ENCODE measurements at regions not wholly inside any gene's neighbourhood (a gene's known extent, or its start where the extent isn't known, plus 50 kb on each side); places are given as distances from the start of the nearest gene placed in this dataset.
A peak's percentile ranks its signal among the peaks of the same experiment; 100 is the strongest.

DNA sequence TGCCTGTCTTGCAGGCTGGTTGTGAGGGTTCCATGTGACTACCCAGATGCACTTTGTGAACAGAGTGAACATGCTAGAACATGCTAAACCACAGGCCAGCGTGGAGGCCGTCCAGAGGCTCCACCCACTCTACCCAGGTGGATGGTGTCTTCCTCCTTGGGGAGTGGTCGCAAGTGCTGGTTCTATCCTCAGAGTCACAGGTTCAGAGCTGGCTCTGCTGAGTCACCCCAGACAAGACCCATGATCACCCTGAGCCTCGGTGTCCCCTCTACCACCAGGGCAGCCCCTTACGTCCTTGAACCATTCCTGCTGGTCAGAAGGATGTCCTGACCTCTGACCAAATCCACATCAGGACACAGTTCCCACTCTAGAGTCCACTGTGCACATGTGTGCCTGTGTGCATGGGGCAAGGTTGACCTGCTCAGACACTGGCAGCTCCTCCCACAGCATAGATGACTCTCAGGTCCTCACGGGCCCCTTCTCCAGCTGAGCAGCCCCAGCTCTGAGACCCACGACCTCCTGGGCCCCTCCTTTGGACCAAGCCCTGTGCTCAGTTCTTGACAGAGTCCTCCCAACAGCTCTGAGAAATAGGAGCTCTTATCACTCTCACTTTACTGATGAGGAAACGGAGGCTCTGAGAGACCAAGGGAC is 391.8 kb downstream of the MATN1 start:
- DNase-seq (ENCODE audit: low spot score), result no peak

DNA sequence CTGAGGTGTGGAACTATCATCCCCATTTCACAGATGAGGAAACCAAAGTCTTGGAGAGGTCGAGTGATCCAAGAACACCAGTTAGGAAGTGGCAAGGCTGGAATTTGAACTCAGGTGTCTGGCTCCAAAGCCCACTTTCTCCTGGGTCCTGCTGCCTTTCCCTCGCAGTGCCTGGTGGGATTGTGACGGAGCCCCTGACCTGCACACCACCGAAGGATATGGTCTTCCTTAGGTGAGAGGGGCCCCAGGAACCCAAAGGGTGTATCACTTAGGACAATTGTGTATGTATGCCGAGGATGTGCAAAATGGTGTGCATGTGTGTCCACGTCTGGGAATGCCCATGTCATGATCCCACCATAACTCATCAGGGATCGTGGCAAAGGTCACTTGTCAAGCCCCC is 392.7 kb downstream of the MATN1 start:
- DNase-seq (ENCODE audit: low spot score), result no peak

- no peak for DNase-seq (ENCODE audit: low spot score)
These were observed 393.4 kb downstream of the MATN1 start for GRCh38 chr1:30329802-30330557.

- DNase-seq (ENCODE audit: low spot score), result no peak
These were observed 394.1 kb downstream of the MATN1 start for GRCh38 chr1:30329263-30329753.

DNA sequence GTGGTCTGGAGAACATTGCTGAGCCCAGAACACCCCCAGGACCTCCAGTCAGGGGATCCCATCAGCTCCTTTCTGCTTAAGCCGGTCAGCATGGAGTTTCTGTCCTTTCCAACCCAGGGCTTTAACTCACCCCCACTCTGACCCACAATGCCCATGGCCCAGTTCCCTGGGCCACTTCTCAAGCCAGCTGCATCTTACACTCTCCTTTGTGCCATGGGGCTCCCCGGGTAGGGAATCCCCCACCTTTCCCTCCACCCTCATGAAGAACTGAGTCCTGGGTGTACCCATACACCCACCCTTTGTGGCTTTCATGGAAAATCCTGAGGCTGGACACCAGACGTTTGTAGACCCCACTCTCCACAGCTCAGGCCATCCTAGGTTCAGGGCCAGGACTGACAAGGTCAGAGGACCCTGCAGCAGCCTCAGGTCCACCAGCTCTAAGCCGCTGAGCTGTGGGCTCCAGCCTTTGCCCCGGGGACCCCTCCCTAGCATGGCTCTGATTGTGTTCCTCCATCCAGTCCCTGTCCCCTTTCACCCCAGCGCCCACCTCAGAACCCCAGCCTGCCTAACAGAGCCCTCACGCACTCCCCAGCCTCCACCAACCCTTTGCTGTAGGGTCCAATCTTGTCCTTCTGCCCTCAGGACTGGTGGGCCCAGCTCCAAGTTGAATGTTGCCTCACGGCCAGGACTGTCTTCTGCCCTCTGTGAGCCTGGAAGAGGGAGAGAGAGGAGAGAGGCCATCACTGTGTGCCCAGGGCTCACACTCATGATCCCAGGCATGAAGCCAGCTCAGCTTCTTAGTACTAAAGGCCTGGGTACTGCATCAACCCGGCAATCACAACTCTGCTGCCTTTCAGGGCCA is 394.8 kb downstream of the MATN1 start:
- no peak for DNase-seq (ENCODE audit: low spot score)

- DNase-seq (ENCODE audit: low spot score), result no peak
These were observed 395.4 kb downstream of the MATN1 start for GRCh38 chr1:30328100-30328370.

DNA sequence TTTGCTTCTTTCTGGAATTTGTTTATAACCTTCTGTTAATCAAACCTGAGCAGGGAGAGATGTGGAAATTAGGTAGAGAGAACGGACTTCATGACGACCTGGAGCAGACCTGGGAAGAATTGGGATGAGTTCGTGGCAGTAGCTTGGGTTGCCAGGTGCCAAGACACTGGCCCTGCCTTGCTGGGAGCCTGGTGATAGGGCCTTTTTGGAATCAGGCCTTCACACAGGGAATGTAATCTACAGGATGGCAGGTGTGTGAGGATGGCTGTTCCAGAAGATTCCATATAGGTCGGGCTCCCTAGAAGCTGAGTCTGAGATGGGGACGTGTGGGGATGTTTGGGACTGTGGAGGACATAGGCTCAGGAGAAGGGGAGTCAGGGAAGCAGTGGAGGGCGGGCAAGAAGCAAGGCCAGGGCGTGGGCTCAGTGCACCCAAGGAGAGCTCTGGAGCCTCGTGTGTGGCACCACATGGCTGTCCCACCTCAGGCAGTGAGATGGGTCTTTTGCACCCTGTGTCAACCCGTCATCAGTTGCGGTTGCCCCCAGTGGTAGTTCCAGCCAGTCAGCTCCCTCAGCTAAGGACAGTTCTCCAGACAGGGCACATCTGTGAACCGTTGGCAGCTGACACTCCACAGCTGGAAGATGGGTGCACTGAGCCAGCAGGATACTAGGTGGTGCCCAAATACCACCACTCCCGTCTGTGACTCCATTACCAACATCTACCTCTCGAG is 395.9 kb downstream of the MATN1 start:
- DNase-seq (ENCODE audit: low spot score), result no peak

- DNase-seq (ENCODE audit: low spot score), result no peak
These were observed 397.4 kb downstream of the MATN1 start for GRCh38 chr1:30325999-30326398.

GRCh38 chr1:30325085-30325935 is 398.1 kb downstream of the MATN1 start:
- no peak for DNase-seq (ENCODE audit: low spot score)

DNA sequence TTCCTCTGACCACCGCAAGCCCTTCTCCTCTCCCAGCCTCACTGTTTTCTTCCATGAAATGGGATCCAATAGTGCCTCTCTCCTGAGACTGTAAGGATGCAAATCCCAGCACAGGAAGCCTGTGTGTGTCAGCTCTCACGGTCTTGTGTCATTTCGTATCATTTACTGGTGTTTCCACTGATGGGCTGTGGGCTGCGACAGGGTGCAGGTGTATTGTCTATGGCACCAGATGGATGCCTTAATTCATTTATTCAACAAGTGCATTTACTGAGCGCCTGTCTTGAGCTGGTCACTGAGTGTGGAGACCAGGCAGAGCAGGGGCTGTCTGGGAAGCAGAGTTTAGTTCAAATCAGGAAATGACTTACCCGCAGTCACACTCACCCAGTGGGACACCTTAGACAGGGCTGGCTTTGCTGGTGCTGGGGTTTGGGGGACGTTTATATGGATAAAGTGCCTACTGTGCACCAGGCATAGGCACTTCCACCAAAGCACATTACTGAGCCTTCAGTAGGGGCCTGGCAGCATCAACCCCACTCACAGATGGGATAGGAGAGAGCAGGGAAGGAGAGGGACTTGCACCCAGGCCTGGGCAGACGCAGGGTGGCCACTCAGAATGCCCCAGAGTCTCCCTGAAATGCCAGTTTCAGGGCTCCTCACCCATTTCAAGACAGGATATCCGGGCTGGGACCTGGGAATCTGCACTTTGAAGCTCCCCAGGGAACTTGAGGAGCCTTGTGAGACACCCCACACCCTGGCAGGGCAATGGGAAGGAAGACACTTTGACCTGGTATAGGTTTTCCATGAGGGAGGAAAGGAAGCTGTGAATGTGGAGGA is 398.9 kb downstream of the MATN1 start:
- no peak for DNase-seq (ENCODE audit: low spot score)

GRCh38 chr1:30323841-30324240 is 399.5 kb downstream of the MATN1 start:
- peak; percentile 3 for DNase-seq (ENCODE audit: low spot score)

GRCh38 chr1:30323352-30323751 is 400.0 kb downstream of the MATN1 start:
- DNase-seq (ENCODE audit: low spot score), result no peak

DNA sequence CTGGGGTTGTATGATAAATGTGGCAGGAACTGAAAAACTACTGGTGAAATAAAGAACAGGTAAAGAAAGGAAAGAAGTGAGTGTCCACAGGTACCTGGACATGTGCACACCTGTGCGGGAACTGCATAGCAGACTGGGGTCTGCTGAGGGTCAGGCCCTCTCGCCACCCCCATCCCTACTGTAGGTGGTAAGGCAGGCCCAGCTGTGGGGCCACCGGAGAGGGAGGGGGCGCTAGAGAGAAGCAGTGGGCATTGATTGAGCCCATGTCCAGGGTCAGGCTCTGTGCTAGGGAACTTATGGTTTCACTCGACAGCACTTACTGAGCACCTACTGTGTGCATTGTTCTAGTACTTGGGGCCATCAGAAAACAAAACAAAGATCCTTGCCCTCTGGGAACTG is 400.5 kb downstream of the MATN1 start:
- no peak for DNase-seq (ENCODE audit: low spot score)

DNA sequence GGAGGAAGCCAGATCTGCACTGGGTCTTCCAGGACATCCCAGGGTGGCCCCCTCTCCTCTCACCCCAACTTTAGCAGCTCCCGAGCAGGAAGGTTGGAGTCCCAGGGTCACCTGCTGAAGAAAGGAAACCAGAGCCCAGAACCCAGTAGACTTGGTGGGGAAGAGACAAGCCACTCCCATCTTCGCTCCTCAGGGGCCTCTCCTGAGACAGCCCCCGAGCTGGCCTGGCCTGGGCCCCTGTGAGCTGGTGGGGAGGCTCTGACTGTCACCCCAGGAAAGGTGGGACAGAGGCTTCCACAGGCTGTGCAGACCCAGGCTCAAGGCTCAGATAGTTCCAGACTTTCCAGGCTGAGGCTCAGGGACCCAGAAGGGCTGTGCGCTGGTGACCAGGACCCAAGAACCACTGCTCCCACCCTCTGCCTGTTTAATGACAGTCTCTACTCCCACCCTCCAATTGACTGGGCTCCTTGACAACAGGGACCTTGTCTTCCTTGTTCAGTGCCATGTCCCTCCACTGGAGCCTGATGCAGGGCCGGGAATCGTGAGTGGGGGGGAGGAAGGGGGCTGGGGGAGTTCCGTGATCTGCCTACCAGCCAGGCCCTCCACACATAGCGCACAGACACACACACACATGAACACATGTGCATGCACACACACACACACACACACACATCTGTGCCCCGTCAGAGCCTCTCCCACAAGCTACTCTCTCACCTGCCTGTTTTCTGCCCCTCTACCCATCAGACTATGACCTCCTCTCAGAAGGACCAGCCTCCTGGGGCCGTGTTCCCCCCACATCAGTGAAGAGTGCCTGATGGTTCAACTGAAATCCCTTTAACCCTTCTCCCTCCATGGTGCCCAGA is 401.2 kb downstream of the MATN1 start:
- no peak for DNase-seq (ENCODE audit: low spot score)

GRCh38 chr1:30321246-30321910 is 402.0 kb downstream of the MATN1 start:
- no peak for DNase-seq (ENCODE audit: low spot score)

GRCh38 chr1:30320581-30320890 is 402.8 kb downstream of the MATN1 start:
- no peak for DNase-seq (ENCODE audit: low spot score)

DNA sequence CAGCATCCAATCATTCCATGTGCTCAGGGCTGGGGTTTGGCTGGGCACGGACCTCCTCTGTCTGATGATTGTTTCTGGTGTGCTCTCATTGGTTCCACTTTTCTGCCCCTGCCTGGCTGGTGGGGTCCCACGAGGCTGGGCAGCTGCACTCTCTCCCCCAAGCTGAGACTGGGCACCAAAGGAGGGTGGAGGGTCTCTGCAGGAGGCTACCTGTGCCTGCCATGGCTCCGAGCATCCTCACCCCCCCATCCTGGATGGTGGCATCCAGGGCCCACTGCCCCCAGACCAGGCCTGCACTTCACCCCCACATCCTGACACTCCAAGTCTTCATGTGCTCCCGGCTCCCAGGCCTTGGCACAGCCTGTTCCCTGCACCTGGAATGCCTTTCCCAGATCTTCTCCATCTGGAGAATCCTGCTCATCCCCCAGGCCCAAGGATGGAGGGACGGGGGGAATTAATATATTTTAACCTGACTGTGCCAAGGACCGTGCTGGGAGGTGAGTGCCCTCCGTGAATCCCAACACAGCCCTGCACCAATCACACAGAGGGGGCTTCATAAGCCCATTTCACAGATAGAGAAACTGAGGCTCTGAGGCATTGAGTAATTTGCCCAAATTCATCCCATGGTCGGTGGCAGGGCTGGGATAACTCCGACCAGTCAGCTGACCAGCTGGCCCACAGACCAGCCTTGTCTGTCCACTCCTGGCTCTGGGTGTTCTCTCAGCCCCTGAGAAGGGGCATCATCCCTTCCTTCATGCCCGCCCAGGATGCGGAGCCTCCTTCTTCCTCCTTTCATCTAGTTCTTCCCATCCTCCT is 403.4 kb downstream of the MATN1 start:
- DNase-seq (ENCODE audit: low spot score), result no peak
